Right atrium auricular region (tissue), 2 donors: ENCODE measurements at regions not wholly inside any gene's neighbourhood (a gene's known extent, or its start where the extent isn't known, plus 50 kb on each side); places are given as distances from the start of the nearest gene placed in this dataset.
A peak's percentile ranks its signal among the peaks of the same experiment; 100 is the strongest.
"Not testable (repeated sequence)": the region's sequence is repeated elsewhere in the genome, so short reads cannot be mapped to it uniquely, and the experiment has no call there.

Experiments used
- DNase-seq: peaks from one replicate; pipeline ENCODE4 v3.0.0-alpha.2; 2019; ENCODE audit warnings: low spot score
- H3K27ac ChIP-seq, 2 donors: fragments of 200-600 bp; sonication (generic); 1 replicate in 1 of 2; 2 replicates in 1 of 2; pipeline ENCODE4 v1.5.1; 2016 to 2019
- H3K27me3 ChIP-seq, 2 donors: fragments of 200-600 bp; sonication (generic); one replicate each; pipeline versions ENCODE4 v1.5.1 to v1.6.0; 2017 to 2019
- H3K36me3 ChIP-seq: fragments of 200-600 bp; sonication (generic); one replicate; pipeline ENCODE4 v1.5.1; 2016
- H3K4me1 ChIP-seq, 2 donors: fragments of 200-600 bp; sonication (generic); one replicate each; pipeline versions ENCODE4 v1.5.1 to v1.6.0; 2017 to 2019
- H3K4me3 ChIP-seq, 2 donors: fragments of 200-600 bp; sonication (generic); 1 replicate in 1 of 2; 2 replicates in 1 of 2; pipeline ENCODE4 v1.5.1; 2017 to 2019; ENCODE audit warnings: mild to moderate bottlenecking in 1 of 2, moderate library complexity in 1 of 2
- H3K9me3 ChIP-seq, 2 donors: fragments of 200-600 bp; sonication (generic); one replicate each; pipeline ENCODE4 v1.5.1; 2019

DNA sequence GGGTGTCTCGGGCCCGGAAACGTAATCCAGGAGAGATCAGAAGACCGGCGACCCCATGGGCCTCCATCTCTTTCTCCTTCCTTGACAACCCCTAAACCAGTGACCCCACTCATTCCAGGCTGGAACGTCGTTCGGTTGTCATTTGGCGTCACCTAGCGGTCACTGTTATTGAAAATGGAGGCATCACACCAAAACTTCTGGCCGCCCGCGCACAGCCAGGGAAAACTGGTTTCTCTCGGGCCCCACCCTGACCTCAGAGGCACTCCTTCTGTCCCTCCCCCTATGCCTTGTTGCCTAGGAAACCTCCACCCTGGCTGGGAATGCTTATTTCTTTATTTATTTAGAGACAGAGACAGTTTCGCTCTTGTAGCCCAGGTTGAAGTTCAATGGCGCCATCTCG is 2327.3 kb upstream of the TPTE start:
- not testable (repeated sequence) for H3K4me3 ChIP-seq, H3K27ac ChIP-seq, H3K27me3 ChIP-seq, DNase-seq, H3K36me3 ChIP-seq, H3K4me1 ChIP-seq, H3K9me3 ChIP-seq

DNA sequence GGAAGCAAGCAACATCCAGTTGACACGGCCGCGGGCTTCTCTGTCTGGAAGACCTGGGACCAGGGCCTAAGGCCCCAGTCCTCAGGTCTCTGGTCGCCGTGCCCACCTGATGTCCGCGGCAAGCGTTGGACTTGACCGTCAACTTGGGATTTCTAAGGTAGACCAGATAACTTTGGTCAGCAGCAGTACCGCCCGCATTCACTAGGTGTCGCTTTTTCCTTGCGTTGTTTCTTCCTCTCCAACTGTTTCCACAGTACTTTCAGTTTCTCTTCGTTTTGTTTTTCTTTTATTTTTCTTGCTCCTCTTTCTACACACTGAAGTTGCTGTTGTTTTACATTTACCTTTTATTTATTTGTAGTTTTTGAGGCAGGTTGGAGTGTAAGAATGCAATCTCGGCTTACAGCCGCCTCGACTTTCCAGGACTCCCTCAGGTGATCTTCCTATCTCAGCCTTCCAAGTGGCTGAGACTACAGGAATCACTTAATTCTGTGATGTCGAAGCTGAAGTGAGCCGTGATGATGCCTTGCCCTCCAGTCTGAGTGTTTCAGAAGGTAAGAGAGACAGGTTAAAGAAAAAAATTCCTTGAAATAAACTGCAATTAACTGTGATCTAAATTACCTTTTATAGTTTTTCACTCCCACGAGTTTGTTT is 2323.9 kb upstream of the TPTE start:
- not testable (repeated sequence) for H3K36me3 ChIP-seq, DNase-seq, H3K27ac ChIP-seq, H3K9me3 ChIP-seq, H3K4me1 ChIP-seq, H3K27me3 ChIP-seq, H3K4me3 ChIP-seq

DNA sequence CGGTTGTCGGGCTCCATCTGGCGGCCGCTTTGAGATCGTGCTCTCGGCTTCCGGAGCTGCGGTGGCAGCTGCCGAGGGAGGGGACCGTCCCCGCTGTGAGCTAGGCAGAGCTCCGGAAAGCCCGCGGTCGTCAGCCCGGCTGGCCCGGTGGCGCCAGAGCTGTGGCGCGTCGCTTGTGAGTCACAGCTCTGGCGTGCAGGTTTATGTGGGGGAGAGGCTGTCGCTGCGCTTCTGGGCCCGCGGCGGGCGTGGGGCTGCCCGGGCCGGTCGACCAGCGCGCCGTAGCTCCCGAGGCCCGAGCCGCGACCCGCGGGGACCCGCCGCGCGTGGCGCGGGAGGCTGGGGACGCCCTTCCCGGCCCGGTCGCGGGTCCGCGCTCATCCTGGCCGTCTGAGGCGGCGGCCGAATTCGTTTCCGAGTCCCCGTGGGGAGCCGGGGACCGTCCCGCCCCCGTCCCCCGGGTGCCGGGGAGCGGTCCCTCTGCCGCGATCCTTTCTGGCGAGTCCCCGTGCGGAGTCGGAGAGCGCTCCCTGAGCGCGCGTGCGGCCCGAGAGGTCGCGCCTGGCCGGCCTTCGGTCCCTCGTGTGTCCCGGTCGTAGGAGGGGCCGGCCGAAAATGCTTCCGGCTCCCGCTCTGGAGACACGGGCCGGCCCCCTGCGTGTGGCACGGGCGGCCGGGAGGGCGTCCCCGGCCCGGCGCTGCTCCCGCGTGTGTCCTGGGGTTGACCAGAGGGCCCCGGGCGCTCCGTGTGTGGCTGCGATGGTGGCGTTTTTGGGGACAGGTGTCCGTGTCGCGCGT is 2316.1 kb upstream of the TPTE start:
- not testable (repeated sequence) for H3K27ac ChIP-seq, H3K4me1 ChIP-seq, H3K9me3 ChIP-seq, H3K27me3 ChIP-seq, H3K36me3 ChIP-seq, DNase-seq, H3K4me3 ChIP-seq

DNA sequence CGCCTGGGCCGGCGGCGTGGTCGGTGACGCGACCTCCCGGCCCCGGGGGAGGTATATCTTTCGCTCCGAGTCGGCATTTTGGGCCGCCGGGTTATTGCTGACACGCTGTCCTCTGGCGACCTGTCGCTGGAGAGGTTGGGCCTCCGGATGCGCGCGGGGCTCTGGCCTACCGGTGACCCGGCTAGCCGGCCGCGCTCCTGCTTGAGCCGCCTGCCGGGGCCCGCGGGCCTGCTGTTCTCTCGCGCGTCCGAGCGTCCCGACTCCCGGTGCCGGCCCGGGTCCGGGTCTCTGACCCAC is 2315.5 kb upstream of the TPTE start:
- H3K27ac ChIP-seq, H3K4me3 ChIP-seq, H3K4me1 ChIP-seq, H3K36me3 ChIP-seq, H3K27me3 ChIP-seq, DNase-seq, H3K9me3 ChIP-seq: not testable (repeated sequence)

DNA sequence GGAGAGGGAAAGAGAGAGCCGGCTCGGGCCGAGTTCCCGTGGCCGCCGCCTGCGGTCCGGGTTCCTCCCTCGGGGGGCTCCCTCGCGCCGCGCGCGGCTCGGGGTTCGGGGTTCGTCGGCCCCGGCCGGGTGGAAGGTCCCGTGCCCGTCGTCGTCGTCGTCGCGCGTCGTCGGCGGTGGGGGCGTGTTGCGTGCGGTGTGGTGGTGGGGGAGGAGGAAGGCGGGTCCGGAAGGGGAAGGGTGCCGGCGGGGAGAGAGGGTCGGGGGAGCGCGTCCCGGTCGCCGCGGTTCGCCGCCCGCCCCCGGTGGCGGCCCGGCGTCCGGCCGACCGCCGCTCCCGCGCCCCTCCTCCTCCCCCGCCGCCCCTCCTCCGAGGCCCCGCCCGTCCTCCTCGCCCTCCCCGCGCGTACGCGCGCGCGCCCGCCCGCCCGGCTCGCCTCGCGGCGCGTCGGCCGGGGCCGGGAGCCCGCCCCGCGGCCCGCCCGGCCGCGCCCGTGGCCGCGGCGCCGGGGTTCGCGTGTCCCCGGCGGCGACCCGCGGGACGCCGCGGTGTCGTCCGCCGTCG is 2308.3 kb upstream of the TPTE start:
- not testable (repeated sequence) for H3K27ac ChIP-seq, H3K4me3 ChIP-seq, H3K9me3 ChIP-seq, H3K4me1 ChIP-seq, H3K27me3 ChIP-seq, H3K36me3 ChIP-seq
- peak; percentile 47 for DNase-seq

DNA sequence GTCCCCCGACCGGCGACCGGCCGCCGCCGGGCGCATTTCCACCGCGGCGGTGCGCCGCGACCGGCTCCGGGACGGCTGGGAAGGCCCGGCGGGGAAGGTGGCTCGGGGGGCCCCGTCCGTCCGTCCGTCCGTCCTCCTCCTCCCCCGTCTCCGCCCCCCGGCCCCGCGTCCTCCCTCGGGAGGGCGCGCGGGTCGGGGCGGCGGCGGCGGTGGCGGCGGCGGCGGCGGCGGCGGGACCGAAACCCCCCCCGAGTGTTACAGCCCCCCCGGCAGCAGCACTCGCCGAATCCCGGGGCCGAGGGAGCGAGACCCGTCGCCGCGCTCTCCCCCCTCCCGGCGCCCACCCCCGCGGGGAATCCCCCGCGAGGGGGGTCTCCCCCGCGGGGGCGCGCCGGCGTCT is 2306.8 kb upstream of the TPTE start:
- H3K9me3 ChIP-seq, H3K4me1 ChIP-seq, H3K27me3 ChIP-seq, H3K4me3 ChIP-seq, H3K36me3 ChIP-seq, DNase-seq, H3K27ac ChIP-seq: not testable (repeated sequence)

DNA sequence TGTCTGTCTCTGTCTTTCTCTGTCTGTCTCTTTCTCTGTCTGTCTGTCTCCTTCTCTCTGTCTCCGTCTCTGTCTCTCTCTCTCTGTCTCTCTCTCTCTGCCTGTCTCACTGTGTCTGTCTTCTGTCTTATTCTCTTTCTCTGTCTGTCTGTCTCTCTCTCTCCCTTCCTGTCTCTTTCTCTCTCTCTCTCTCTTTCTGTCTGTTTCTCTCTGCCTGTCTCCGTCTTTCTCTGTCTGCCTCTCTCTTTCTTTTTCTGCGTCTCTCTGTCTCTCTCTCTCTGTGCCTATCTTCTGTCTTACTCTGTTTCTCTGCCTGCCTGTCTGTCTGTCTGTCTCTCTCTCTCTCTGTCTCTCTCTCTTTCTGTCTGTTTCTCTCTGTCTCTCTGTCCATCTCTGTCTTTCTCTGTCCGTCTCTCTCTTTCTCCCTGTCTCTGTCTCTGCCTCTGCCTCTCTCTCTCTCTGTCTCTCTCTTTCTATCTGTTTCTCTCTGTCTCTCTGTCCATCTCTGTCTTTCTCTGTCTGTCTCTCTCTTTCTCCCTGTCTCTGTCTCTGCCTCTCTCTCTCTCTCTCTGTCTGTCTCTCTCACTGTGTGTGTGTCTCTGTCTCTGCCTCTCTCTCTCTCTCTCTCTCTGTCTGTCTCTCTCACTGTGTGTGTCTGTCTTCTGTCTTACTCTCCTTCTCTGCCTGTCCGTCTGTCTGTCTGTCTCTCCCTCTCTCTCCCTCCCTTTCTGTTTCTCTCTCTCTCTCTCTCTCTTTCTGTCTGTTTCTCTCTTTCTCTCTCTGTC is 2291.8 kb upstream of the TPTE start:
- not testable (repeated sequence) for H3K4me1 ChIP-seq, DNase-seq, H3K27me3 ChIP-seq, H3K4me3 ChIP-seq, H3K36me3 ChIP-seq, H3K9me3 ChIP-seq, H3K27ac ChIP-seq

DNA sequence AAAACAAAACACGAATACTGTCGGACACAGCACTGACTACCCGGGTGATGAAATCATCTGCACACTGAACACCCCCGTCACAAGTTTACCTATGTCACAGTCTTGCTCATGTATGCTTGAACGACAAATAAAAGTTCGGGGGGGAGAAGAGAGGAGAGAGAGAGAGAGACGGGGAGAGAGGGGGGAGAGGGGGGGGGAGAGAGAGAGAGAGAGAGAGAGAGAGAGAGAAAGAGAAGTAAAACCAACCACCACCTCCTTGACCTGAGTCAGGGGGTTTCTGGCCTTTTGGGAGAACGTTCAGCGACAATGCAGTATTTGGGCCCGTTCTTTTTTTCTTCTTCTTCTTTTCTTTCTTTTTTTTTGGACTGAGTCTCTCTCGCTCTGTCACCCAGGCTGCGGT is 2290.1 kb upstream of the TPTE start:
- not testable (repeated sequence) for DNase-seq, H3K9me3 ChIP-seq, H3K27me3 ChIP-seq, H3K27ac ChIP-seq, H3K4me3 ChIP-seq, H3K36me3 ChIP-seq, H3K4me1 ChIP-seq

DNA sequence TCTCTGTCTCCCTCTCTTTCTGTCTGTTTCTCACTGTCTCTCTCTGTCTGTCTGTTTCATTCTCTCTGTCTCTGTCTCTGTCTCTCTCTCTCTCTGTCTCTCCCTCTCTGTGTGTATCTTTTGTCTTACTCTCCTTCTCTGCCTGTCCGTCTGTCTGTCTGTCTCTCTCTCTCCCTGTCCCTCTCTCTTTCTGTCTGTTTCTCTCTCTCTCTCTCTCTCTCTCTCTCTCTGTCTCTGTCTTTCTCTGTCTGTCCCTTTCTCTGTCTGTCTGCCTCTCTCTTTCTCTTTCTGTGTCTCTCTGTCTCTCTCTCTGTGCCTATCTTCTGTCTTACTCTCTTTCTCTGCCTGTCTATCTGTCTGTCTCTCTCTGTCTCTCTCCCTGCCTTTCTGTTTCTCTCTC is 2288.4 kb upstream of the TPTE start:
- H3K4me1 ChIP-seq, DNase-seq: not testable (repeated sequence)

DNA sequence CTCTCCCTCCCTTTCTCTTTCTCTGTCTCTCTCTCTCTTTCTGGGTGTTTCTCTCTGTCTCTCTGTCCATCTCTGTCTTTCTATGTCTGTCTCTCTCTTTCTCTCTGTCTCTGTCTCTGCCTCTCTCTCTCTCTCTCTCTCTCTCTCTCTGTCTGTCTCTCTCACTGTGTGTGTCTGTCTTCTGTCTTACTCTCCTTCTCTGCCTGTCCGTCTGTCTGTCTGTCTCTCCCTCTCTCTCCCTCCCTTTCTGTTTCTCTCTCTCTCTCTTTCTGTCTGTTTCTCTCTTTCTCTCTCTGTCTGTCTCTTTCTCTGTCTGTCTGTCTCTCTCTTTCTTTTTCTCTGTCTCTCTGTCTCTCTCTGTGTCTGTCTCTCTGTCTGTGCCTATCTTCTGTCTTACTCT is 2287.3 kb upstream of the TPTE start:
- not testable (repeated sequence) for H3K4me3 ChIP-seq, H3K9me3 ChIP-seq, H3K27me3 ChIP-seq, H3K36me3 ChIP-seq, H3K27ac ChIP-seq, H3K4me1 ChIP-seq, DNase-seq

More for the DNA sequence above, 2288.4 kb upstream of the TPTE start:
- H3K9me3 ChIP-seq, H3K27me3 ChIP-seq, H3K4me3 ChIP-seq, H3K36me3 ChIP-seq, H3K27ac ChIP-seq: not testable (repeated sequence)

DNA sequence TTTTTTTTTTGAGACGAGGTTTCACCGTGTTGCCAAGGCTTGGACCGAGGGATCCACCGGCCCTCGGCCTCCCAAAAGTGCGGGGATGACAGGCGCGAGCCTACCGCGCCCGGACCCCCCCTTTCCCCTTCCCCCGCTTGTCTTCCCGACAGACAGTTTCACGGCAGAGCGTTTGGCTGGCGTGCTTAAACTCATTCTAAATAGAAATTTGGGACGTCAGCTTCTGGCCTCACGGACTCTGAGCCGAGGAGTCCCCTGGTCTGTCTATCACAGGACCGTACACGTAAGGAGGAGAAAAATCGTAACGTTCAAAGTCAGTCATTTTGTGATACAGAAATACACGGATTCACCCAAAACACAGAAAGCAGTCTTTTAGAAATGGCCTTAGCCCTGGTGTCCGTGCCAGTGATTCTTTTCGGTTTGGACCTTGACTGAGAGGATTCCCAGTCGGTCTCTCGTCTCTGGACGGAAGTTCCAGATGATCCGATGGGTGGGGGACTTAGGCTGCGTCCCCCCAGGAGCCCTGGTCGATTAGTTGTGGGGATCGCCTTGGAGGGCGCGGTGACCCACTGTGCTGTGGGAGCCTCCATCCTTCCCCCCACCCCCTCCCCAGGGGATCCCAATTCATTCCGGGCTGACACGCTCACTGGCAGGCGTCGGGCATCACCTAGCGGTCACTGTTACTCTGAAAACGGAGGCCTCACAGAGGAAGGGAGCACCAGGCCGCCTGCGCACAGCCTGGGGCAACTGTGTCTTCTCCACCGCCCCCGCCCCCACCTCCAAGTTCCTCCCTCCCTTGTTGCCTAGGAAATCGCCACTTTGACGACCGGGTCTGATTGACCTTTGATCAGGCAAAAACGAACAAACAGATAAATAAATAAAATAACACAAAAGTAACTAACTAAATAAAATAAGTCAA is 2276.4 kb upstream of the TPTE start:
- H3K9me3 ChIP-seq, H3K36me3 ChIP-seq, H3K27me3 ChIP-seq, H3K4me3 ChIP-seq, H3K4me1 ChIP-seq, H3K27ac ChIP-seq, DNase-seq: not testable (repeated sequence)

DNA sequence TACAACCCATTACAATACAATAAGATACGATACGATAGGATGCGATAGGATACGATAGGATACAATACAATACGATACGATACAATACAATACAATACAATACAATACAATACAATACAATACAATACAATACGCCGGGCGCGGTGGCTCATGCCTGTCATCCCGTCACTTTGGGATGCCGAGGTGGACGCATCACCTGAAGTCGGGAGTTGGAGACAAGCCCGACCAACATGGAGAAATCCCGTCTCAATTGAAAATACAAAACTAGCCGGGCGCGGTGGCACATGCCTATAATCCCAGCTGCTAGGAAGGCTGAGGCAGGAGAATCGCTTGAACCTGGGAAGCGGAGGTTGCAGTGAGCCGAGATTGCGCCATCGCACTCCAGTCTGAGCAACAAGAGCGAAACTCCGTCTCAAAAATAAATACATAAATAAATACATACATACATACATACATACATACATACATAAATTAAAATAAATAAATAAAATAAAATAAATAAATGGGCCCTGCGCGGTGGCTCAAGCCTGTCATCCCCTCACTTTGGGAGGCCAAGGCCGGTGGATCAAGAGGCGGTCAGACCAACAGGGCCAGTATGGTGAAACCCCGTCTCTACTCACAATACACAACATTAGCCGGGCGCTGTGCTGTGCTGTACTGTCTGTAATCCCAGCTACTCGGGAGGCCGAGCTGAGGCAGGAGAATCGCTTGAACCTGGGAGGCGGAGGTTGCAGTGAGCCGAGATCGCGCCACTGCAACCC is 2275.6 kb upstream of the TPTE start:
- H3K27ac ChIP-seq, H3K27me3 ChIP-seq, H3K4me1 ChIP-seq, H3K9me3 ChIP-seq, H3K4me3 ChIP-seq, DNase-seq, H3K36me3 ChIP-seq: not testable (repeated sequence)

DNA sequence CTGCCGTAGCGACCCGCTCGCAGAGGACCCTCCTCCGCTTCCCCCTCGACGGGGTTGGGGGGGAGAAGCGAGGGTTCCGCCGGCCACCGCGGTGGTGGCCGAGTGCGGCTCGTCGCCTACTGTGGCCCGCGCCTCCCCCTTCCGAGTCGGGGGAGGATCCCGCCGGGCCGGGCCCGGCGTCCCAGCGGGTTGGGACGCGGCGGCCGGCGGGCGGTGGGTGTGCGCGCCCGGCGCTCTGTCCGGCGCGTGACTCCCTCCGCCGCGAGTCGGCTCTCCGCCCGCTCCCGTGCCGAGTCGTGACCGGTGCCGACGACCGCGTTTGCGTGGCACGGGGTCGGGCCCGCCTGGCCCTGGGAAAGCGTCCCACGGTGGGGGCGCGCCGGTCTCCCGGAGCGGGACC is 2269.7 kb upstream of the TPTE start:
- DNase-seq, H3K36me3 ChIP-seq, H3K27me3 ChIP-seq, H3K4me1 ChIP-seq, H3K4me3 ChIP-seq, H3K27ac ChIP-seq, H3K9me3 ChIP-seq: not testable (repeated sequence)

DNA sequence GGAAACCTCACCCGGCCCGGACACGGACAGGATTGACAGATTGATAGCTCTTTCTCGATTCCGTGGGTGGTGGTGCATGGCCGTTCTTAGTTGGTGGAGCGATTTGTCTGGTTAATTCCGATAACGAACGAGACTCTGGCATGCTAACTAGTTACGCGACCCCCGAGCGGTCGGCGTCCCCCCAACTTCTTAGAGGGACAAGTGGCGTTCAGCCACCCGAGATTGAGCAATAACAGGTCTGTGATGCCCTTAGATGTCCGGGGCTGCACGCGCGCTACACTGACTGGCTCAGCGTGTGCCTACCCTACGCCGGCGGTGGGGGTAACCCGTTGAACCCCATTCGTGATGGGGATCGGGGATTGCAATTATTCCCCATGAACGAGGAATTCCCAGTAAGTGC is 2266.3 kb upstream of the TPTE start:
- H3K27me3 ChIP-seq, H3K9me3 ChIP-seq, H3K27ac ChIP-seq, H3K4me3 ChIP-seq, H3K36me3 ChIP-seq, H3K4me1 ChIP-seq: not testable (repeated sequence)
- peak; percentile 23 for DNase-seq
